ENCODE measurements at regions not wholly inside any gene's neighbourhood (a gene's known extent, or its start where the extent isn't known, plus 50 kb on each side); places are given as distances from the start of the nearest gene placed in this dataset.
"Not testable (repeated sequence)": the region's sequence is repeated elsewhere in the genome, so short reads cannot be mapped to it uniquely, and the experiment has no call there.

DNA sequence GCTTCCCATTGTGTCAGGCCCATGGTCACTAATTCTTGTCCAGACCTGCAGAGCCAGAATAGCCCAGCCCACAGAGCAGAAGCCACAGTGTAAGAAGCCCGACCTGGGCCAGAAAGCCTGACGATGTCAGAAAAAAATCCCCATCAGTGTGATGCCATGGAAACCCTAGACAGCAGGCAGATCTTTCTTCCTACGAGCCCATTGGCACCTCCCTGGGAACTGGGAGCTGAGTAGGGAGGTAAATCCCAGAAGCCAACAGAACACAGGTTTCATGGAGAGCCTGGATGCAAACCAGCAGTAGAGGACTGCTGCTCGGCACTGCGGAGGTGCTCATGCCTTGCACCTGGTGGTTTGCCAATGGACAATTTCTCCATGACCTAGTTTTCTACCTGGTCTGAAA is 82.2 kb upstream of the SLC22A16 start:
- no peak for DNase-seq

DNA sequence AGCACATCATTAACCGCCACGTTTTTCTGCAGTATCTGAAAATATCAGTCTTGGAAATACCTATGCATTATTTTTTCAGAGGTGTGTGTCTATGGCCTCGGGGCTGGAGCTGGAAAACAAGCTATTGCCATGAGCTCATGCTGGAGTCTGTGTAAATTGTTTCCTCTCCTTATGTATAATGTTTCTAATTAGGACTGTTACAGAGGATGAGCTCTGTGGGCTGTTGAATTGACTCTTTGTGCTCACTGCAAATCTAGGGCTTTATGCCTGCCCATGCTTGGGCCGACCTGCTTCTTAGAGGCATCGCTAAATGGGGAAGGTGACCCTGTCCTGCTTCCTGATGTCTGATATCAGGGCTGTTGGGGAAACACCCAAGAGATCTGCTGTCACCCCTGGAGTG is 80.8 kb upstream of the SLC22A16 start:
- no peak for DNase-seq

DNA sequence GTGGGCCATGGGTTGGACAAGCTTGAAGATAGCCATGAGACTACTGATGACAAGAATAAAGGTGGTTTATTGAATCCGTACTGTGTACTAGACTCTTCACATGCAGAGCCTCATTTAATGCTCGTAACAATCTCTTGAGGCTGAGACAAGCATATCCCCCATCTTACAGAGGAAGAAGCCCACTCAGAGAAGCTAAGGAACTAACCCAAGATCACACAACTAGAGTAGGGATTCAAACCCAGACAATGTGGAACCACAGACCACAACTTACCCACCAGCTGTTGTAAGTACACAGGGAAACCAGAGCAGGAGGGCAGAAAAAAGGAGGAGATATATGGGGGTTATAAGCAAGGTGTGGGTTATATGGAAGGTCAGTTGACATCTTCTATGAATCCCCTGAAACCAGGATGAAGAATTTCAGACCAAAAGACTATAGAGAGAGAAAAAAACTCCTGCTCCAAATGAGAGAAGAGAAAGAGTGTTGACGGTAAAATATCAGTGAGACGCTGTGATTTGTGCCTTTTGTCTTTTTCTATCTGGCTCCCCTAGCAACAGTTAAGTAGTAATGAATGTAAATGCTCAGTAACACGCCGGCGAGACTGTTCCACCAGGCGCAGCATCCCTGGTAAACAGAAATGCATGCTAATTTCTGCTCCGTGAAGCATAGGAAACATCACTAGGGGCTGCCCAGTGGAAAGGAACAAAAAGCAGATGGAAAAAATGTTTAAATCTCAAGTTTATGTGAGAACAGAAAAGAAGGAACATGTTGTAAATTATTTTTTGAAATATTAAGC is 80.1 kb upstream of the SLC22A16 start:
- DNase-seq, result no peak

DNA sequence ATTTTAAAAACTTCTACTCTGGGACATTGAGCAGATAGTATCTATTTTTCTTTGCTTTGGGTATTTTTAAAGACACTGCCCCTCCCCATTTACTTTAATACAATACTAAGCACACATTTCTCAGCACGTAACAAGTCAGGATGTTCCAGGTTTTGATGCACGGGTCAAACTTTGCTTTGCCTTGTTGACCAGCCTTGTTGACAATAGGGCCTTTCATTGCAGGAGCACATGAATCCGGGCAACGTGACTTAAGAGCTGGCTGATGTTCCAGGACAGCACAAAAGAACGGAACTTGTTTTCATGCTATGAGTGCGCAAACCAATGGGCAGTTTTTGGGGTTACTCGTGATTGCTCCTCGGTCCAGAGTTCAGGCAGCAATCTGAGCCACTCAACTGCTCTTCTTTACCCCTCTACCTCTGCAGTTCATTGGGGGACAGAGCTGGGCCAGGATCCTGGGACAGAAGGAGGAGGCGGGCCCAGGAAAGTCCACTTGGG is 78.6 kb upstream of the SLC22A16 start:
- no peak for DNase-seq

DNA sequence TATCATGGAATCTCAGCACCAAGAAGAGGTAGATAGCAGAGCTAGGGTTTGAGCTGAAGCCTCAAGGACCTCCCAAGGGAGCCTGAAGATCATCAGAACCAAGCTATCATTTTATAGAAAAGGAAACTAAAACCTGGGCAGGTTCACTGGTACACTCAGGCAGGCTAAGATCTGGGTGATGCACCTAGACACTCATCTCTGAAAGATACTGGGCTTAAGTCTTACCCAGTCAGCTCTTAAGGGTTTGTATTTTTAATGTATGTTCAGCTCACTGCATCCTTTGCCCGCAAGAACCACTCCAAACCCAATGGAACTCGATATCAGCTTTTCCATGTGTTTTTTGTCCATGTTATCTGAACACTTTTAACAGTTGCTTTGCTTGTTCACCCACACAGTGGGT is 78.0 kb upstream of the SLC22A16 start:
- no peak for DNase-seq

DNA sequence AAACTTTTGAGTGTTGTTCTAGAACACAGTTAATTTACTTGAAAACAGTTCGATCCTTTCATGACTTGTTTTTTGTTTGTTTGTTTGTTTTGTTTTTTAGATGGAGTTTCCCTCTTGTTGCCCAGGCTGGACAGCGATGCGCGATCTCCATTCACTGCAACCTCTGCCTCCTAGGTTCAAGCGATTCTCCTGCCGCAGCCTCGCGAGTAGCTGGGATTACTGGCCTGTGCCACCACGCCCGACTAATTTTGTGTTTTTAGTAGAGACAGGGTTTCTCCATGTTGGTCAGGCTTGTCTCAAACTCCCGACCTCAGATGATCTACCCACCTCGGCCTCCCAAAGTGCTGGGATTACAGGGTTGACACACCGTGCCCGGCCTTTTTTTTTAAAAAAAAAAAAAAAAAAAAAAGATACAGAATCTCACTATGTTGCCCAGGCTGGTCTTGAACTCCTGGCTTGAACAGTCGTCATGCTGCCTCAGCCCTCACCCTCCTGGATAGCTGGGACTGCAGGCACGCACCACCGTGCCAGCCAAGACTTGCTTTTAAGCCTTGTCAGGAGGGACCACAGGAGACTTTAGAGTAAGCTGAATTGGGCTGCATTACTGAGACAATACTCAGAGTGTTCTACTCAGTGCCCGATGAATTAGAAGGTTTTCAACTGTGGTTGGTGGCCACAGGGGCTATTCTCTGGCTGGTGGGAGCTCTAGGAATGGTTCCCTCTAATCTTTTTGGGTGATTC is 76.7 kb upstream of the SLC22A16 start:
- DNase-seq, result no peak

DNA sequence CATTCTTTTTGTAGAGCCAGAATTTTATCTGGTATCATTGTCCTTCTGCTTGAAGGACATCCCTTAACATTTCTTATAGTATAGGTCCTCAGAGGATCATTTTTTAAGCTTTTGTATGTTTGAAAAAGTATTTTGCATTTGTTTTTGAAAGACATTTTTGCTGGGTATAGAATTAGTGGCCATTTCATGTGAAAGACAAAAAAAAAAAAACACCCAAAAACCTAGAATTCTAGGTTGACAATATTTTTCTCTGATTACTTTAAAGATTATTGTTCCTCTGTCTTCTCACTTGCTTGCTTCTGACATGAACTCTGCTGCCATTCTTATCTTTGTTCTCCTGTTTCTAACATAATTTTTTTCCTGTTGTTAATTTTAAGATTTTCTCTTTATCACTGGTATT is 75.7 kb upstream of the SLC22A16 start:
- no peak for DNase-seq

DNA sequence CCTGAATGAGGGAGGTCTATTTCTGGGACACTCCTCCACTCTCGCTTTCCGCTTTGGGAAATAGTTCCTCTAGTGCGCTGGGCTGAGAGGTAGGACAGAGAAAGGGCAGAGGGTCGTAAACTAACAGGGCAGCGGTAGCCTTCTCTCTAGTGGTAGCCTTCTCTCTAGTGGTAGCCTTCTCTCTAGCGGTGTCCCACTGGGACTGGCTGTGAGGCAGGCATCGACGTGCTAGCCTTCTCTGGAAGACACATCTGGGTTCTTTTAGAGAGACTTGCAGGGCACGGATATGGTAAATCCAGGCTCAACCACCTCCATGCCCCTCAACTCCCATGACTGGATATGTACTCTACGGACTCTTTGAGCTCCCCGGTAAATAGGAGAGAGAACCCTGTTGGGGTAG is 74.7 kb upstream of the SLC22A16 start:
- DNase-seq, result no peak

DNA sequence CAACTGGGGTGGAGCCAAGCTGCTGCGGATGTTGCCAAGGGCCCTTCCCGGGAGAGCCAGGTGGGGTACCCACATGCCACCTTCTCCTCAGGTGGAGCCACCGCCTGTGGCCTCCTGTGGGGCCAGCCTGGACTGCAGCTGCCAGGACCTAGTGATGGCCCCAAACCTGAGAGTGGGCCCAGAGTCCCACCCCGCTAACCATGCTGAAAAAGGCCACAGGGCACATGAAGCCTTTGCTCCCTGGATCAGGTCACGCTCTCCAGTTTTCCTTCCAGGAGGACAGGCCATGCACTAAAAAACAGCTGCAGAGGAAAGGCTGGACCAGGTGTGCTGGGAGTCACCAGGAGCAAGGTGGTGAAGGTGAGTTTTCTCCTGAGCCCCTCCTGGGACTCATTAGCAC is 73.9 kb upstream of the SLC22A16 start:
- no peak for DNase-seq

DNA sequence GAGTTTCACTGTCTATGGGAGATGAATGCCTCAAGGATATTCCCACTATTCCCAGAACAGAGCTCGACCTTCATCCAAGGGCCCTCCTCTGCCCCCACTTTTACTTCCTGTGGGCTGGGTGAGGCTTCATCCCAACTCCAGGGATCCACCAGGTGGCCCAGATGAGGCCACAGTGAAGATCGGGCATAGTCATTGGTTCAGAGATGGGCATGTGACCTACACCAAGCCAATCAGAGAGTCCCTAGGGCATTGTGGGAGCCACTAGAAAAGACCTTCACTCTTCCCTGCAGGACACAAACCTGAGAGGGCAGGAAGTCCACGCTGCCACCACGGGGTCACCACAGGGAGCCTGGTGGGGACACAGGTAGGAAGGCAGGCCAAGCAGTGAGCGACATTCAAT is 72.9 kb upstream of the SLC22A16 start:
- DNase-seq, result no peak

DNA sequence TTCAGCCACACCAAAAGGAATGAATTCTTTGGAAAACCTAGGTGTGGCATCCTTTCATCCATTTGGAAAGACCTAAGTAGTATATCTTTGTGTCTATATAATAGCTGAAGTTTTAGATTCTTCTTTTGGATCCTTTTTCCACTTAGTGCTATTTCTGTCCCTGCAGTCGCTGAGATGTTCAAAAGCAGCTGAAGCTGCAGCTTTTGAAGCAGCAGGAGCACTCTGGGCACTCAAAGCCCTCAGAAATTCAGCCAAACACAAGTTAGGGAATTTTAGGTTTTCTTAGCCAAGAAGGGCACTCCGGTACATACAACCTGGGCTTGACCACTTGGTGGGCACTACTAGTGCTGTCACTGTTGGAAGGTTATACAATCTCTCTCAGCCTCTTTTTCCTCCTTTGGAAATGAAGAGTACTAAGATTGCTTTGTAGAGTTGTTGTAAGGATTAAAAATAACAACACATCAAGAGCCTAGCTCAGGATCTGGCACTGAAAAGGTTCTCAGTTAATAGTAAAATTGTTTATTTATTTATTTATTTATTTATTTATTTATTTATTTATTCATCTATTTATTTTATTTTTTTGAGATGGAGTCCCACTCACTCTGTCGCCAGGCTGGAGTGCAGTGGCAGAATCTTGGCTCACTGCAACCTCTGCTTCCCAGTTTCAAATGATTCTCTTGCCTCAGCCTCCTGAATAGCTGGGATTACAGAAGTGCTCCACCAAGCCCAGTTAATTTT is 71.9 kb upstream of the SLC22A16 start:
- DNase-seq, result no peak

DNA sequence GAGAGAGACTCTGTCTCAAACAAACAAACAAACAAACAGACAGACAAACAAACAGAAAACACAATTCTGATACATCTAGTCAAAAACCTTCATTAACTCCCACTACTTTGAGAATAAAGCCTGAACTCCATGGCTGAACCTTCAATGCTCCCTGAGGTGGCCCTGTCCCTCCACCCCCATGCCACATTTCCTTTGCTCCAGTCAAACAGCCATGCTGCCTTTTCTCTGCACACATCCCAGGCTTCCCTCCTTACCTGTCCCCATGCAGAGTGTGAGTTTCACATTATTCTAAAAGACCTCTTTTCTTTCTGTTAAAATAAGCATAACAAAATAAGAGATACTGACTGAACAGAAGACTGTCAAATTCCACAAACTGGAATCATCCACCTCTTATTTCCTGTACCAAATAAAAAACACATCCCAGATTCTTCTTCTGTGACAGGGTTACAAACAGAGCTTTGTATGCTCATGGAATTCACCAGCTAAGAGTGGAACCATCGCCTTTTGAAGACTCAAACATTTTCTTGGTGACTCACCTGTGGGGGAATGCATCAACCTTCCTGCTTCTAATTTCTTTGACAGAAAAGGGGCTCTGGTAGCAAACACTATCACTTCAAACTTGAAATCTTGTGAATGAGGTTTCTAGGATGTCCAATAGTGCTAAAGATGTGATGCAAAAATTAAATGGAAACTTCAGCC is 71.0 kb upstream of the SLC22A16 start:
- no peak for DNase-seq

DNA sequence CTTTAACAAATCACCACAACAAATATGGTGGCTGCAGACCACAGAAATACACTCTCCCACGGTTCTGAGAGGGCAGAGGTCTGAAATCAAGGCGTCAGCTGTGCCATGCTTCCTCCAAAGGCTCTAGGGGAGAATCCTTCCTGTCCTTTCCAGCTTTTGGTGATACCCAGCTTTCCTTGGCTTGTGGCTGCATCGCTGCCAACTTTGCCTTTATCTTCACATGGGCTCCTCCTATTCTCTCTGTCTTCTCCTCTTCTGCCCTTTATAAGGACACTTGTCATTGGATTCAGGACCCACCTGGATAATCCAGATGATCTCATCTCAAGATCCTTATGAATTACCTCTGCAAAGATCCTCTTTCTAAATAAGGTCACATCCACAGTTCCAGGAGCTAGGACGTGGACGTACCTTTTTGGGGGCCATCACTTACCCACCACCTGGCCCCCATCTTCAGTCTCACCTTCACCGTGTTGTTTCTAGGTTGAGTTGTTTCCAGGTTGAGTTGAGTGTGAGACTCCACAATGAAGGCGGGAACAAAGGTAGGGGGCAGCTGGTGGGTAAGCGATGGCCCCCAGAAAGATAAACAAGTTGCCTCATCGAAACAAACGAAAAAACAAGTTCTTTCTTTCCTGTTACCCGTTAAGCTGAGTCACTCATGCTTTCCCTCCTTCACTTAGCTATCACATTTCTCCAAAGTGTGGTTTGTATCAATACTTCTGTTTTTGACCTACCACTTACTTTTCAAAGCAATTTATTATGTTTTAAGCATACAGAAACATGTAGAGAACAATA is 68.9 kb upstream of the SLC22A16 start:
- DNase-seq, result no peak

DNA sequence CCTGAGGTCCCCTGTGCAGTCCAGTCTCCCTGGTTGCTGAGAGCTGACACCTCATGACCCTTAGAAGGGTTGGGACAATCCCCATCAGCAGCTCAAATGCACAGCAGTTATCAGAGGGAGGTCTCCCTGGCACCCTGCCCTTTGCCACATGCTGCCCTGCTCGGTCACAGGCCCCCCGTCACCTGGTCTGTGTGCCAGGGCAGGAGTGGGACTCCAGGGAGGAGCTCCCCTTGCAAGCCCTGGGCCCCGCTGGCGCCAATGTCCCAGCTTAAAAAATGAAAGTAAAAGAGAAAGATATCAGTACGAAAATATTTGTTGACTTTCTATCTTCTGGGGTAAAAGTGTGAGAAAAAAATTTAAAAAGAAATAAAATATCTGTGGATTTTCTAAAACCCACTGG is 68.1 kb upstream of the SLC22A16 start:
- DNase-seq, result no peak

DNA sequence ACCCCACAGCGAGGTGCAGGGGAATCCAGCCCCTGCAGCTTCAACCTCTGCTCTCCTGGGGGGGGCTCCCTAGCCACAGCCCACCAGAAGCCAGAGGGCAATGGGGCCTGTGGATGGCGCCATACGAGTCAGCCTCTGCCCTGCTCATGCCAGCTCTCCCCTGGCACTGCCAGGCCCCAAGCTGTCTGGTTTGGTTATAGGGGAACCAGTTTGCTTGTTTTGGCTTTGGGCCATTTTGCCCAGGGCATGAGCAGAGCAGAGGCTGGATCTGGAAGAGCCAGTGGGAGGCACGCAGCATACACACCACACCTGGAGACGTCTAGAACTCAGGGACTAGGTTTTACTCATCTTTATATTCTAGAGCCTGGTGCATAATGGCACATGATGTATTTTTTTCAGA is 66.7 kb upstream of the SLC22A16 start:
- no peak for DNase-seq

DNA sequence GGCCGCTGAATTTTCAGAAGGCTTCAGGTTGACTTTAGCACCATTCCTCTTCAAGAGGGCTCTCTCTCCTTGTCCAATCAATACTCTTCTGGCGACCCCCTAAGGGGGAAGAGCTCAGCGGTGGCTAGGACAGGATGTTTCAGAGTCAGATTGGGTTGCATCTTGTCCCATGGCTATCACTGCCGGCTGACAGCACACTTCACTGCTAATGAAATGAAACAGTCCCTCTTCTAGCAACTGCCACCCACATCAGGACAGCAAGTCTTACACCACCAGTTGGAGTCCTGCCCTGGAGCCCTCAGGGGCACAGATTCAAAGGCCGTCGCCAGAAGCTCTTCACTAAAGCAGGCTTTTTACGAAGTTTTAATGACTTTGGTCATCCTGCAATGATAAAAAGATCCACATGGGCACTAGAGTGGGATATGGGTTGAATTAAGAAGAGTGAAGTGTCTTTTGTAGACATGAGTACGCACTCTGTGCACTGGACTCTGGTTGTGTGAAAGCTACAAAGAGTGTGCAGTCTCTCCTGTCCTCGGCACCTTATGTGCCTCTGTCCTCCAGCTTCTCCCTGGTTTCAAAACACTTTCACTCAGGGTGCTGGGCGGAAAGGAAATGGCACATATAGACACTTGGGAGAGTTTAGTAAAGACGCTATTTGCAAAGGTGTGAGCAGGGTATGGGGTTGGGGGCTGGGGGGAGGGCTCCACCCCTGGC is 66.1 kb upstream of the SLC22A16 start:
- DNase-seq, result no peak

DNA sequence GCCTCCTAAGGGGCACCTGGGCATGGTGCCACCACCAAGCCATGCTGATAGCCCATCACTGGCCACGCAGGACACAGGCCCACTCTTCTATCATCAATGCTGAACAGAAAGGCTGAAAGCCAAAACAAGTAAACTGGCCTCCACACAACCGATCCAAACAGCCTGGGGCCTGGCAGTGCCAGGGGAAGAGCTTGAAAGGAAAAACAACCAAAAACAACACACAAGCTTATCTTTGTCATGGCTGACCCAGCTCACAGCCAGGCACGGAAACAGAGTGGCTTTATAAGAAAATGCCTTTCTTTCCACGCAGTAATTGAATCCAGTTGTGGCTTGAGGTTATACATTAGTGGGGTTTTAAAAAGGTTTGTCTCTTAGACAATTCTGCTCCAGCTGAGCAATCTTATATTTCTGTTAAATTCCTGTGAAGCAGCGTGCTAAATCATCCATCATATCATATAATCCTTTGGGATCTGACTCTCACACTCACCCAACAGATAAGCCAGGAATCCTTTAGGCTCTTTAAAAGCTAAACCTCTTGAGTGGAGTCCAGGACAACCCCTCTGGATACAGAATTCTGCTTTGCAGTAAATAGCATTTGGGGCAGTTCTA is 65.4 kb upstream of the SLC22A16 start:
- no peak for DNase-seq

DNA sequence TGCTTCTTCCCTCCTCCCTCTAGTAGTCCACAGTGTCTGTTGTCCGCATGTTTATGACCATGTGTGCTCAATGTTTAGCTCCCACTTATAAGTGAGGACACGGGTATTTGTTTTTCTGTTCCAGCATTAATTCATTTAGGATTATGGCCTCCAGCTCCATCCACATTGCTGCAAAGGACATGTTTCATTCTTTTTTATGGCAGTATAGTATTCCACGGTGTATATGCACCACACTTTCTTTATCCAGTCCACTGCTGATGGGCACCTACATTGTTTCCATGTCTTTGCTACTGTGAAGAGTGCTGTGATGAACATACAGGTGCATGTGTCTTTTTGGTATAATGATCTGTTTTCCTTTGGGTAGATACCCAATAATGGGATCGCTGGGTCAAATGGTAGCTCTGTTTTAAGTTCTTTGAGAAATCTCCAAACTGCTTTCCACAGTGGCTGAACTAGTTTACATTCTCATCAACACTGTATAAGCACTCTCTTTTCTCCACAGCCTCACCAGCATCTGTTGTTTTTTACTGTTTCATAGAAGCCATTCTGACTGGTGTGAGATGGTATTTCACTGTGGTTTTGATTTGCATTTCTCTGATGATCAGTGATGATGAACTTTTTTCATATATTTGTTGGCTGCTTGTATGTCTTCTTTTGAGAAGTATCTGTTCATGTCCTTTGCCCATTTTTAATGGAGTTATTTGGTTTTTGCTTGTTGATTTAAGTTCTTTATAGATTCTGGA is 63.0 kb upstream of the SLC22A16 start:
- DNase-seq, result not testable (repeated sequence)

DNA sequence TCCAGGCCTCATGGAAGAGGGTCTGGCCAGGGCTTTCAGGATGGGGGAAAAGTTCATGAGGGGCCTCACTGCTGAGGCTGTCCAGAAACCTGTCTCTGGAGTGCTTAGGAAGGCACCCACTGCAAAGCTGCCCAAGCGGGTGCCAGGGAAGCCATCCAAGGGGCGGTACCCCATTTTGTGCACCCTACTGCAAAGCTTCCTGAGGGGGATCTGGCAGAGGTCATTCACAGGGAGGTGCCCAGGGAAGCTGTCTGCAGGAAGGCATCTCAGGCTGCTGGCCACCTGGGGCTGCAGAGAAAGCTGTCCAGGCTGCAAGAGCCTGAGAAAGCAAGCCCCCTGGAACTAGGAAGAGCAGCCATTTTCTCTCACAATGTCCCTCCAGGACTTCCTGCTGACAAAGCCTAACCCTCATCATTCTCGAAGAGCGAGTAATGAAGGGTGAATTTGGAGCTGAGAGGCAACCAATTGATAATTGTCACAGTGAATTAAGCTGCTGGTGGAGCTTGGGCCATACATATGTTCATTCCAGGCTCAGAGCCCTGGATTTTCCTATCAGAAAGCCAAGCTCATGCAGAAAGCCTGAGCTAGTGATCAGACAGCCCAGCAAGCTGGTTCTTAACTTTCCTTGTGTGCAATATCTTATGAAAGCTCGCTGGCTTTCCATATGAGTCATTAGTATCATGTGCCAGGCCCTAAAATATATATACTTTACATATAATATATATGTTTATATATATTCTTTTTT is 62.2 kb upstream of the SLC22A16 start:
- DNase-seq, result no peak

Data from stimulated activated naive CD4-positive, alpha-beta T cell (primary cell).